SK-N-MC (cell line): ENCODE measurements at regions not wholly inside any gene's neighbourhood (a gene's known extent, or its start where the extent isn't known, plus 50 kb on each side); places are given as distances from the start of the nearest gene placed in this dataset.

Source experiments
- DNase-seq: peaks from one replicate; pipeline ENCODE4 v3.0.0-alpha.2; 2011; ENCODE audit warnings: low read depth, low spot score
- H3K27ac ChIP-seq: fragments of 200-600 bp; sonication (generic); 2 replicates; pipeline ENCODE4 v1.5.1; 2016; ENCODE audit warnings: mixed run types
- H3K36me3 ChIP-seq: fragments of 200-600 bp; sonication (generic); 2 replicates; pipeline ENCODE4 v1.6.1; 2017; ENCODE audit warnings: antibody characterized with exemption, low read length, mixed read lengths; ENCODE audit not compliant: insufficient read depth
- H3K4me3 ChIP-seq: fragments of 200-600 bp; sonication (generic); 2 replicates; pipeline ENCODE4 v1.5.1; 2016
- H3K9ac ChIP-seq: fragments of 200-600 bp; sonication (generic); 2 replicates; pipeline ENCODE4 v1.8.0; 2017; ENCODE audit warnings: mixed run types, mixed read lengths; ENCODE audit not compliant: insufficient read length
- H3K9me3 ChIP-seq: fragments of 200-600 bp; sonication (generic); 2 replicates; pipeline ENCODE4 v1.6.1; 2017; ENCODE audit warnings: low read depth, mild to moderate bottlenecking, antibody characterized with exemption, low read length, moderate library complexity, mixed read lengths
- EZH2 ChIP-seq: fragments of 200-600 bp; sonication (generic); IDR thresholded peaks from one replicate; pipeline ENCODE4 v1.6.1; 2017; ENCODE audit warnings: antibody characterized with exemption
- FOXP2 ChIP-seq: optimal IDR thresholded peaks from 2 replicates; pipeline ENCODE3; 2011; ENCODE audit warnings: mild to moderate bottlenecking, moderate library complexity; ENCODE audit not compliant: insufficient read depth; ENCODE audit errors: extremely low read length, control extremely low read depth
- POLR2AphosphoS5 ChIP-seq: IDR thresholded peaks from 2 replicates; pipeline ENCODE4 v1.6.1; 2012; ENCODE audit warnings: mild to moderate bottlenecking, low read depth, low read length, borderline replicate concordance

GRCh38 chr9:16316911-16317817 is 553.3 kb downstream of the BNC2 start:
- no peak overlapping the region for H3K4me3 ChIP-seq
- no peaks in the 10 kb centered on the region for H3K36me3 ChIP-seq
- no peak overlapping the region for H3K9ac ChIP-seq
- H3K9me3 ChIP-seq, result no peaks in the 10 kb centered on the region
- TF ChIP-seq EZH2, result no peak
- DNase-seq, result no peak
- H3K27ac ChIP-seq, result no peak overlapping the region

GRCh38 chr9:16318516-16319060 is 551.9 kb downstream of the BNC2 start:
- Histone ChIP-seq H3K9ac (no peak overlapping the region), H3K36me3 (no peaks in the 10 kb centered on the region), H3K27ac (no peak overlapping the region), H3K4me3 (no peak overlapping the region), H3K9me3 (no peaks in the 10 kb centered on the region)
- TF ChIP-seq EZH2 (no peak), POLR2AphosphoS5 (no peak), FOXP2 (no peak)
- no peak for DNase-seq

GRCh38 chr9:16319646-16320045 is 550.8 kb downstream of the BNC2 start:
- H3K27ac ChIP-seq, result no peak overlapping the region

GRCh38 chr9:16320338-16320902 is 550.0 kb downstream of the BNC2 start:
- H3K9ac ChIP-seq, result no peak overlapping the region
- TF ChIP-seq POLR2AphosphoS5, result no peak
- no peak for TF ChIP-seq FOXP2
- no peak for TF ChIP-seq EZH2
- H3K4me3 ChIP-seq, result no peak overlapping the region
- H3K9me3 ChIP-seq, result no peaks in the 10 kb centered on the region
- no peak for DNase-seq
- no peak overlapping the region for H3K27ac ChIP-seq
- H3K36me3 ChIP-seq, result no peaks in the 10 kb centered on the region

More at GRCh38 chr9:16319646-16320045, 550.8 kb downstream of the BNC2 start:
- H3K4me3 ChIP-seq, result no peak overlapping the region
- H3K9ac ChIP-seq, result no peak overlapping the region
- H3K36me3 ChIP-seq, result no peaks in the 10 kb centered on the region
- H3K9me3 ChIP-seq, result no peaks in the 10 kb centered on the region
- TF ChIP-seq POLR2AphosphoS5, result no peak
- no peak for TF ChIP-seq FOXP2
- no peak for DNase-seq

- H3K4me3 ChIP-seq, result no peak overlapping the region
- no peak overlapping the region for H3K9ac ChIP-seq
- DNase-seq, result no peak
- TF ChIP-seq EZH2, result no peak
- no peak overlapping the region for H3K27ac ChIP-seq
- H3K36me3 ChIP-seq, result no peaks in the 10 kb centered on the region
- H3K9me3 ChIP-seq, result no peaks in the 10 kb centered on the region
Measured at GRCh38 chr9:16321461-16322119, 548.9 kb downstream of the BNC2 start.

- TF ChIP-seq POLR2AphosphoS5 (no peak), EZH2 (no peak), FOXP2 (no peak)
- no peaks in the 10 kb centered on the region for H3K9me3 ChIP-seq
- H3K36me3 ChIP-seq, result no peaks in the 10 kb centered on the region
- no peak overlapping the region for H3K4me3 ChIP-seq
- DNase-seq, result no peak
- H3K27ac ChIP-seq, result no peak overlapping the region
- no peak overlapping the region for H3K9ac ChIP-seq
Measured at GRCh38 chr9:16322849-16323248, 547.6 kb downstream of the BNC2 start.

GRCh38 chr9:16325966-16326365 is 544.5 kb downstream of the BNC2 start:
- no peak overlapping the region for H3K9ac ChIP-seq
- DNase-seq, result no peak
- no peak overlapping the region for H3K4me3 ChIP-seq
- H3K27ac ChIP-seq, result no peak overlapping the region
- H3K9me3 ChIP-seq, result no peaks in the 10 kb centered on the region
- no peaks in the 10 kb centered on the region for H3K36me3 ChIP-seq
- TF ChIP-seq FOXP2, result no peak
- no peak for TF ChIP-seq EZH2
- no peak for TF ChIP-seq POLR2AphosphoS5

- Histone ChIP-seq H3K36me3 (no peaks in the 10 kb centered on the region), H3K27ac (no peak overlapping the region), H3K9me3 (no peaks in the 10 kb centered on the region), H3K4me3 (no peak overlapping the region), H3K9ac (no peak overlapping the region)
- DNase-seq, result no peak
- TF ChIP-seq EZH2 (no peak), FOXP2 (no peak), POLR2AphosphoS5 (no peak)
Measured at GRCh38 chr9:16328349-16328748, 542.1 kb downstream of the BNC2 start.
